PC-3 (cell line): ENCODE measurements at regions not wholly inside any gene's neighbourhood (a gene's known extent, or its start where the extent isn't known, plus 50 kb on each side); places are given as distances from the start of the nearest gene placed in this dataset.

ENCODE experiments used
- CTCF ChIP-seq: fragments of 300-600 bp; sonication (generic); conservative IDR thresholded peaks from 2 replicates; pipeline ENCODE4 v1.5.1; 2017; ENCODE audit warnings: antibody characterized with exemption, low read depth, mild to moderate bottlenecking, low read length
- EZH2 ChIP-seq: fragments of 300-600 bp; sonication (generic); IDR thresholded peaks from one replicate; pipeline ENCODE4 v1.6.1; 2017; ENCODE audit warnings: antibody characterized with exemption, mild to moderate bottlenecking, low read length; ENCODE audit not compliant: unreplicated experiment

DNA sequence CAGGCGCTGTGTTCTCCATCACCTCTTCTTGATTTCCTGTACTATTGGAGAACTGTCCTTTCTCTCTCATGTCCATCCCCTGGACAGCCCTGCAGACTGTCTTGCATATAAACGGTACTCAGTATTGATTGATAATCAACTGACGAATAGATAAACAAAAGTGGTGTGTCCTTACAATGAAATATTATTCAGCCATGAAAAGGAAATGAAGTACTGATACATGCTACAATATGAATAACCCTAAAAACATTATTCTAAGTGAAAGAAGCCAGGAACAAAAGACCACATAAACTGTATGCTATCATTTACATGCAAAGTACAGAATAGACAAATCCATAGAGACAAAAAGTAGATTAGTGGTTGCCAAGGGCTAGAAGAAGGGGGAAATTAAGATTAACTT, 77.6 kb downstream of the SDC1 start:
- TF ChIP-seq CTCF (no peak), EZH2 (no peak)
